HG02943 (cell line): ENCODE measurements at regions not wholly inside any gene's neighbourhood (a gene's known extent, or its start where the extent isn't known, plus 50 kb on each side); places are given as distances from the start of the nearest gene placed in this dataset.
"Not testable (repeated sequence)": the region's sequence is repeated elsewhere in the genome, so short reads cannot be mapped to it uniquely, and the experiment has no call there.

Source experiments
- ATAC-seq: cut with Tn5 transposase; IDR thresholded peaks from one replicate; pipeline ENCODE4 v1.9.1; 2021; ENCODE audit warnings: mild to moderate bottlenecking, low read depth, moderate library complexity; ENCODE audit not compliant: unreplicated experiment

- ATAC-seq = not testable (repeated sequence)
These were observed 208.3 kb upstream of the NBPF12 start for GRCh38 chr1:146729642-146730344.

DNA sequence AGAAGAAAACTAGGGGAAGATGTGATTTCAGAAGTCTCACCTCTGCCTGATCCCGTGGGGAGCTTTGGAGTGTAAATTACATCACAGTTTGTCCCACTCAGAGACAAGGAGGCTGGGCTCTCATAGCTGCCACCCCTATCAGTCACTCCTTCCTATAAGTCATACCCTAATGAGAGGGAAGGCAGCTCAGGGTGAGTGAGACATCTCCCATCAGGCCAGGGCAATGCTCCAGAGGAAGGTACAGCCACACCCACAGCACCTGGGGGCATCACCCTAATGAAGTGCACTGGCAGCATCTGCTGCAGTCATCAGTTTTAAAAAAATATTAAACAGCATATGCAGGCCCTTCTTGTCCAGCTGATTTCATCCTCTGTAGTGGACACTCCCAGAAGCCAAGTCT lies 223.1 kb upstream of the NBPF12 start:
- ATAC-seq = not testable (repeated sequence)

DNA sequence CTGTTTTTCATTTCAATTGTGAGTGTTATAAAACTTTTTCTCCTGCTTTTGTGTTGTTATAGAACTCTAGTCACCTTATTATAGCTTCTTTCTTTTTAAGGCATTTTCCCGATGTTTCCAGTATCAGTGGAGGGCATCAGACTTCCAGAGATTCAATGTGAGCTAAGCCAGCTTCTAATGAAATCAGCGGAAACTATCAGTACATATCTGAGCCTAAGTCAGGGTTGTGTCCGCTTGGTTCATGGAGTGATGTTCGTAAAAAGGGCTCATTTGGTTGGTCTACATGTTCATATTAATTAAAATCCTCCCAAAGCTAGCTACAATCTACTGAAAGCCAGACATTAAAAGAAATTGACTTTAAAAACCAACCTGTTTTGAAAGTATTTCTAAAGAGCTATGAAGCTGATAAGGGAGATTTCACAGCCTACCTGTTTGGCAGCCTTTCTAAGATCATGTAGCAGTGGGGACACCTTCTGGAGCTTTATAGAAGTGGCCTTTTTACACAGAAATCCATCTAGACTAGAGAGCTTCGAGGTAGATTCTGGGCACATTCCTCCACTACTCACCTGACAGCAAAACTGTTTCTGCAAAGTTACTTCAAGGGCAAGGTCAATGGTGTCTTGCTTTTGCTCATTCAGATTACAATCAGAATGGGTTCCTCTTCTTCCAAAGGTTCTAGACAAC lies 227.1 kb upstream of the NBPF12 start:
- ATAC-seq = not testable (repeated sequence)

- ATAC-seq = not testable (repeated sequence)
These were observed 228.8 kb upstream of the NBPF12 start for GRCh38 chr1:146709302-146709701.

DNA sequence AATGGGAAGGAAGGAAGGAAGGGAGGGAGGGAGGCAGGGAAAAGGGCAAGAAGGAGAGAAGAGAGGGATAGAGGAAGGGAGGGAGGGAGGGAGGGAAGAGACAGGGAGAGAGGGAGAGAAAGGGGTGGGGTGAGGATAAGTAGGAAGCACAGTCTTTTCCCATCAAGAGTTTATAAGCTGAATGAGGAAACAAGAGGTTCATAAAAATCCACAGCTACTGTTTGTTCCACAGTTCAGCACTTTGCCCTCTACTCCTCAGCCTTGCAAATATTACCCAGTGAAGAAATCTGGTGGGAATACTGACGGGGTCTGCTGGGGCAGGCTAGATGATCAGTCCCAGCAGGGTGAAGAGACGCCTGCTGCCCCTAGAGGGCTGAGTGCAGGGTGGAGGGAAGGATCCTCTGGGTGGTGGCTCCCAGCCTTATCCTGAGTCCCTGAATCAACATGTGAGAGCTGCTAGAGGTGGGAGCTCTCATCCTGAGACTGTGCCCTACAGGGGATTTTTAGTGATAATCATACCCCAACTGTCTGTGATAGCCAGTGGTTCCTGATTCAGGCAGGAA lies 233.9 kb upstream of the NBPF12 start:
- not testable (repeated sequence) for ATAC-seq

DNA sequence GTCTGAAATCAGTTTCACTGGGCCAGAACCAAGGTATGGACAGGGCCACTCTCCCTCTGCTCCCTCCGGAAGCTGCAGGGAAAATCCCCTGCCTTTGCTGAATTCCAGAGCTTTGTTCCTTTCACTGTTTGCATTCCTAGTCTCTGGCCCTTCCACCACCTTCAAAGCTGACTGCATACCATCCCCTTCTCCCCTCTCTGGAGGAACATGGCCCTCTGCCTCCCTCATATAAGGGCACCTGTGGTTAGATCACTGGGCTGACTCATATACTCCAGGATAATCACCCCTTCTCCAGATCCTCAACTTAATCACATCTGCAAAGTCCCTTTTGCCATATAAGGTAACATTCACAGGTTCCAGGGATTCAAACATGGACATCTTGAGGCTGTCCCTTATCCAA lies 236.8 kb upstream of the NBPF12 start:
- not testable (repeated sequence) for ATAC-seq

- not testable (repeated sequence) for ATAC-seq
These were observed 242.7 kb upstream of the NBPF12 start for GRCh38 chr1:146695388-146695787.

- not testable (repeated sequence) for ATAC-seq
These were observed 246.3 kb upstream of the NBPF12 start for GRCh38 chr1:146691798-146692197.

DNA sequence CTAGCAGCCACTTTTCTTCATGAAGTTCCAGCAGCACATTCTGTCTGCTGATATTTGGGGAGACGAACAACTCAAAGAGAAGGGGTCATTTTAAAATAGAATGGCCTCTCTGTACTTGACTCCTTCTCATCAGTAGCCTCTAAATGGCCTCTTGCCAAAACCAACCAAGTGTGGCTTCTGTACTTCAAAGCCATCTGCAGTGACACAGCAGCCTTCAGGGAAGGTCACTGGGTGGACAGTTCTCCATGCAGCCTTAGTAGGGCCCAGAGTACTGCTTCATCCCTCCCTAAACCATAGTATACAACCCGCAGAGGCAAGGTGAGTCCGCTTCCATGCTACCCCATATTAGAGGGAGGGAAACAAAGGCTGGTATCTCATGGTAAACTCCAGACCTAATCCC lies 249.2 kb upstream of the NBPF12 start:
- ATAC-seq = not testable (repeated sequence)

DNA sequence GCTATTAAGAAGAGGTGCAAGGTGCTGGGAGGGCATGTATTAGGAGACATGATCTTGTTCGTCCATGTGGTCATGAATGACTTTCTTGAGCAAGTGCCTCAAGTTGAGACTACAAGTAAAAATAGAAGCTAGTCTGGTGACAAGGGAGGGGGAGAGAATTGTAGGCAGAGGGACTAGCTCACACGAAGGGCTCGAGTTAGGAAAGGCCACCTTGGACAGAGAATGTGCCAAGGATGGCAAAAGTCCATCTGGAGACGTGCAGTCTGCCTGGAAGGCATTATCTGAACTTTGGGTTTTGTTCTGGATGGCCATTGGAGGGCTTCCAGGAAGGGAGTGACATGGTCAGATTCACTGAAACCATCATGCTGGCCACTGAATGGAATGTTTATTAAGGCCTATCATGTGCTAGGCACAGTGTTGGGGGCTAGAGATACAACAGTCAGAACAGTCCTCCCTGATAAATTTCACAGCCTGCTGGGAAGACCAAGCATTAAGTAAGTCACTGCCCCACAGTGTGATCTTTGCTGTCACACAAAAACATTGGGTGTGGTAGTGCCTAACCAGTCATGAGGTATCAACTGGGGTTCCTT lies 251.3 kb upstream of the NBPF12 start:
- not testable (repeated sequence) for ATAC-seq

DNA sequence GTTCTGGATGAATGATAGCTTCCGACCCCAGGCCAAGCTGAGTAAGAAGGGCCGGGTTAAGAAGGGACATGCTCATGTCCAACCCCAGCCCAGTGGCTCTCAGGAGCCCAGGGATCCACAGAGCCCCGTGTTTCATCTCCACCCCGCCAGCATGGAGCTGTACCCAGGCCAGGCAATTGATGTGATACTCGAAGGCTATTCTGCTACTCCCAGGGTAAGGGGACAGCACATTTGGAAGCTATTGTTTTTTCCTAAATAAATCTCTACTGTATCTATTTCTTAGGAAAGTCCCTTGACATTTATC lies 255.0 kb upstream of the NBPF12 start:
- ATAC-seq = not testable (repeated sequence)

DNA sequence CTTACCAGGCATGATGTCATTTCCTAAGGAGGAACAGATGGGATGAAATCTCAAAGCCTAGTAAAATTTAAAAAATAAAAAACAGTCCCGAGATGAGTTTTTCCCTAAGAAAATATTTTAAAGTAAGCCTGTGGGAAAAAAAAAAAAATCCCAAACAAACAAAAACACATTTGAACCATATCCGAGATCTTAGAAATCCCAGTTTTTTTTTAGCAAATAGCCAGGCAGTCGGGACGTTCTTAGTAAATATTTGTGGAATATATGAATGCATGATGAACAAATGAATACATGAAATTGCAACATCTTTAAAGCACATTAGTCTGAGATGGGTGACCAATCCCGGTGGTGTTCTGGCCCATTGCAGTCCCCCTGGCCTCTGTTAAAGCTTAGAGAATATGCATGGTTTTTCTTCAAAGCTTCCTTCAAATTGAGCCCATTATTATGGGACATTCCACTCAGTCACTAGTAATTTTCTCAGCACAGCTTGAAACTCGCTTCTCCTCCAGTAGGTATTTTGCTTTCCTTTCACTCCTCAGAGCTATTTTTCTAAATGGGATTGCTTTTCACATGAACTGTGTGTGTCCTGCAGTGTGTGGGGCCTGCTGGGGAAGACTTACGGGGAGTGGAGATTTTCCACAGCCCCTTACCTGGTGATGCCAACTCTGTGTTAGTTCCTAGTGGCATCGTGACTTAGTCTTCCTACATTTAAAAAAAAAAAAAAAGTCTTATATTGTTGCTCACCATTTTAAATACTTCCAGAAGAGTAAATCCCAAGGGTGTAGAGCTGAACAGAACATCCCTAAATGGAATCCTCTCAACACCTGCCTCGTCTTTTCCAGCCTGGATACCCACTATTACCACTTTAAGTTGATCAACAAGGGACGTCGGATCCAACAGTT lies 255.6 kb upstream of the NBPF12 start:
- ATAC-seq = not testable (repeated sequence)

DNA sequence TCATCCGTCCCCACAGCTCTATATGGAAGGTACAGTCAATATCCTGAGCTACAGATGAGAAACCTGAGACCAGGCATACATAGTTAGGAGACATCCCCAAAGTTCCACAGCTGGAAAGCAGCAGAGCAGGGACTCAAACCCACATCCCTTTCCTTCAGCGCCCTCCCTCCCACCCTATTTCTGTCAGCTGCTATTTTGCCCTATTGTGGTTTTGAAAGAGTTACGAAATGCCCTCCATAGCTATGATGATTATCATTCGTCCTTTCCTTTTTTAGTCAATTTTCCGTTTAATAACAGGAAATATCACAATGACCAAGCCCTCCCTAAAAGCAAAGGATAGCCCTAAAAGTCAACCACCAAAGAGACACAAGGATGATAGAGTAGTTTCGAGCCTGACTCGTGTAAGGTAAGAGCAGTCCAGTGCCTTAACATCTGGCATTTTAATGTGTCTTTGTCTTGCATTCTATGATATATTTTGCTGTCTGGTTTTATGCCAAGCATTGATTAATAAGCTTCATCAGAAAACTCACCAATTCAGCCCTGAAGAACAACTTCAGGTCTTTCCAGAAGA lies 264.3 kb upstream of the NBPF12 start:
- ATAC-seq = not testable (repeated sequence)

DNA sequence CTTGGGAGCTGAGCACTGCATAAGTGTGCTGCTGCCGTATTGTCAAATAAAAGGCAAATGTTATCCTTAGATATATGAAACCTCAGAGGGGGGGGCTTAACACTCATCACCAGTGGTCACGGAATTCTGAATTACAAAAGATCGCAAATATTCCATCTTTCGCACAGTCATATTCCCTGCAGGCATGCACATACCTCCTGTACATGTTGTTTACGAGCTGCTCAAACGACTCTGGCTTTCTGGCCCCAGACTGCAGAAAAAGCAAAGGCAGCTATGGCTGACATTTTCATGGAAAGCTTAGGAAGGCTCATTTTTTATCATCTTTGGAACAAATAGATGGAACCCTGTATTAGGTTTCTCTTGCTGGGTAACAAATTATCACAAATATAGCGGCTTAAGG lies 265.5 kb upstream of the NBPF12 start:
- ATAC-seq = not testable (repeated sequence)

- not testable (repeated sequence) for ATAC-seq
These were observed 266.5 kb upstream of the NBPF12 start for GRCh38 chr1:146671588-146671987.

DNA sequence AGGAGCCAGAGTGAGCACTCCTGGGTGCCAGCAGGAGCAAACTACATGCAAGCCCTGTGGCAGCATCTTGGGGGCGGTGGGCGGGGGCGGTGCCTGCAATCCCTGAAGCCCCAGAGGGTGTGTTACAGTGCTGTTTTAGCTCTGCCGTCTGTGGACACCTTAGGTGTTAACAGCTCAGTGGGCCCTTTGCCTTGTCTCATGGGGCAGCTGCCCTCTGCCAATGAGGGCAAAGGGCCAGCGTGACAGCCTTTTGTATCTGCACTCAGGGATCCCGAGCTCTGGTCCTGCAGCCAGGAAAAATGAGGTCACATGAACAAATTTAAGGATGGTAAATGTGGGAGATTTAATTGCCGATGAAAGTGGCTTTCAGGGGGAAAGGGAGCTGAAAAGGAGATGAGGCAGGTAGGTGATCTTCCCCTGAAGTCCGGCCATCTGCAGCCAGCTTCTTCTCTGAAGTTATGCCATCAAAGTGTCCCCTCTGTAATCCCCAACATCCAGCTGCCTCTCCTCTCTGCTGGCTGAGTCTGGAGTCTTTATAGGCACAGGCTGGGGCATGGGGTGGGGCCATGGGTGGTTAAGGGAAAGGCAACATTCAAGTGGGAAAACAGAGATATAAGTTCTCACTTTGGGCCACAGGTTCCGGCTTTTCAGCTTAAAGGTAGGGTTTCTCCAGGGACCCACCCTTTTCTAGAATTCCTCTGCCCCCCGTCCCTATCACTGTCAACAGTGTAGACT lies 267.1 kb upstream of the NBPF12 start:
- not testable (repeated sequence) for ATAC-seq

DNA sequence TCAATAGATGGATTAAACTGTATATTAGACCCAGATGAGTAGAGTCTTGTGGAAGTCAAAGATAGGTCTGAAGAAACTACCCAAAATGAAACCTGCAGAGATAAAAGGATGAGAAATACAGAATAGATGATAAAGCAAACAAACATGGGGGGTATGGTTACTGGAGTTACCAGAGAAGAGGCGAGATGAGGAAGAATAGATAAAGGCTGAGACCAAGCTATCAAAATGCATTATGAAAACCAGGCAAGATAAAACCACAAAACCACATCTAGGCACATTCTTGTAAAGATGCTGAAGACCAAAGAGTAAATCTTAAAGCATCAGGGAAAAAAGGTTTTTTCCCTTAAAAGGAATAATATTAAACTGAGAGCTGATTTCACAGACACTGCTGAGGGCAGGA lies 271.8 kb upstream of the NBPF12 start:
- not testable (repeated sequence) for ATAC-seq

DNA sequence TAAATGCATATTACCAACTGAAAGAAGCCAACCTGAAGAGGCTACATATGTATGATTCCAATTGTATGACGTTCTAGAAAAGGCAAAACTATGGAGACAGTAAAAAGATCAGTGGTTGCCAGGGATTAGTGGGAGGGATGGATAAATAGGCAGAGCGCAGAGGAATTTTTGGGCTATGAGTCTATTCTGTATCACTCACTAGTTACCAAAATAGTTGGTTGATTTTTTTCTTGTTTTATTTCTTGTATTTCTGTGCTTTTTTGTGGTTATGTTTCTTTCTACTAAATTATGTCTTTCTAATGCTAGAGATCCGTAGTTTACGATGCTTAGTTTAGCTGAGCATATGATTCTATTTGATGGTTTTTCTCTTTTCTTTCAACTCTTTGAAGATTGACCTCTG lies 277.9 kb upstream of the NBPF12 start:
- ATAC-seq = not testable (repeated sequence)

DNA sequence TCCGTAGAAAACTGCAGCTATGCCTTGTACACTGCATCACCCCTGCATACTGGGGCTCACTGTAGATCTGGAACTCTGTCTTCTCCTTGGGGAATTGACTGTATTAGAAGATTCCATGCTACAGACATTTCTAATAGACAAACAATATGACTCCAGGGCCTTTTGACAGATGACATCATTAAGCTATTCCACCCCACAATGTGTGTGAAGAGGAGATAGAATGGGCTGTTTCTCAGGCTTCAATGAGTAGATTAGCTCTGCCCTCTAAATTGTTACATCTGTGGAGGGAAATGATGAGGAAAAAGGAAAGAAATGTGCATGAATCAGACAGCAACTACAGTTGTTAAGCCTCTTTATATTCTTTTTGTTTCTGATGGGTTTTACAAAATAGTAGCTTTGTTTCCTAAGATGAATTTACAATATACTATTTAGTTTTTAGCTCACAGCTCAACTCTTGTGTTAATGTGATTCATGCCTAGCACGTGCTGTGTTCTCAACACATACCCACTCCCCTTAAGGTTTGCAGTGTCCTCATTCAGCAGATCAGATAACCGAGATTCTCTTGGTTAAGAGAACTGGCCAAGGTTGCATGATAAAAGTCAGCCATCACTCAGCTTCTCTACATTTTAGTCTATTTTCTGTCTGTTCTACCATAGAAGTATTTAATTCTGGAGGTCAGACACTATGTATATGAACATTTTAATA lies 281.6 kb upstream of the NBPF12 start:
- not testable (repeated sequence) for ATAC-seq
